ENCODE measurements at regions not wholly inside any gene's neighbourhood (a gene's known extent, or its start where the extent isn't known, plus 50 kb on each side); places are given as distances from the start of the nearest gene placed in this dataset.

DNA sequence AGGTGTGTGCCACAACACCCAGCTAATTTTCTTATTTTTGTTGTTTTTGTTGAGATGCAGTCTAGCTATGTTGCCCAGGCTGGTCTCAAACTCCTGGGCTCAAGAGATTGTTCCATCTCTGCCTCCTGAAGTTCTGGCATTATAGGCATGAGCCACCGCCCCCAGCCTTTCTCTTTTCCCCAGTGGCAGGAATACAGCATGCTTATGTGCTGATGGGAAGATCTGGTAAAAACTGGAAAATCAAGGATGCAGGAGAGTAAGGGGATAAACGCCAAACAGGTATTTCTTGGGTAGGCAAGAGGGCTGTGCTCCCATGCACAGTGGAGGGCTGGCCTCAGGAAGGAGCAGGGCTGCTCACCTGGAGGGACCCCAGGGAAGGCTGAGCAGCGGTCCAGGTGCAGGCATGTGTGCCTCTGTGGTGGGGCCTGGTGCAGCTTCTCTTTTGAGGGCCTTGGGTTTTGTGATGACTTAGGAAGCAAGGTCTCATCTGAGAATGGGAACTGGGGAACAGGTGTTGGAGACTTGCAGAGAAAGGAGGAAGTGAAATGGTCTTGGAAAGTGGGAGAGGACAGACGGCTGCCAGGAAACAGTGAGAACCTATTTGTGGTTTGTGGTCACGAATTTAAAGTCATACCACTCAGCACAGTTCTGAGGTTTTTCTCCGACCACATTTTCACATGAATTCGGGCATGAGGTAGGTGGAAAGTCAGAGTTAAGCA lies 106.5 kb downstream of the TEX26 start:
- Histone ChIP-seq H3K9me2 (ENCODE audit: insufficient read depth) (0 out of 2 replicates have a peak, but pooled peaks cover 7% of the 10 kb centered on the region), H3K4me2 (no peak overlapping the region), H2AFZ (no peak overlapping the region), H3K79me2 (replicated peaks; ENCODE audit: insufficient read depth) (no peaks in the 10 kb centered on the region), H3K36me3 (ENCODE audit: insufficient read depth) (no peaks in the 10 kb centered on the region), H3F3A (replicated peaks; ENCODE audit: low read depth) (no peaks in the 10 kb centered on the region), H3K4me3 (no peak overlapping the region), H3K27me3 (ENCODE audit: insufficient read depth) (no peaks in the 10 kb centered on the region), H4K20me1 (replicated peaks; ENCODE audit: insufficient read depth) (no peaks in the 10 kb centered on the region), H3K4me1 (ENCODE audit: insufficient read depth) (no peaks in the 10 kb centered on the region), H3K27ac (ENCODE audit: low read depth) (no peak overlapping the region)
- DNase-seq (ENCODE audit: low spot score) (no peak), ATAC-seq (no peak)
- no peak overlapping the region; the same call in 1 of the 2 replicates for H3K27ac Mint-ChIP-seq
- H3K9me3 Mint-ChIP-seq = no peaks in the 10 kb centered on the region
- H3K4me3 Mint-ChIP-seq = no peak overlapping the region
- H3K4me1 Mint-ChIP-seq = no peaks in the 10 kb centered on the region; the same call in 2 of the 3 replicates
- H3K27me3 Mint-ChIP-seq (ENCODE audit: insufficient read depth, low read depth, poor library complexity) = peaks cover 5% of the 10 kb centered on the region
- no peaks in the 10 kb centered on the region for H3K36me3 Mint-ChIP-seq (ENCODE audit: low read depth)
- TF ChIP-seq EZH2 (IDR thresholded peaks at IDR 0.05; ENCODE audit: low read depth, unreplicated experiment) = no peak
- no peak for TF ChIP-seq ZNF114 (CRISPR knock-in tag; IDR thresholded peaks at IDR 0.05)
- TF ChIP-seq ZNF331 (CRISPR knock-in tag; IDR thresholded peaks at IDR 0.05; ENCODE audit: low read depth) = no peak
- TF ChIP-seq CREB1 (CRISPR knock-in tag; IDR thresholded peaks at IDR 0.05; ENCODE audit: low read depth) = no peak
- no peak for TF ChIP-seq STAT1 (IDR thresholded peaks at IDR 0.05; ENCODE audit: unreplicated experiment)
- TF ChIP-seq JUNB (IDR thresholded peaks at IDR 0.05; ENCODE audit: unreplicated experiment) = no peak
- TF ChIP-seq, protein P1, sequence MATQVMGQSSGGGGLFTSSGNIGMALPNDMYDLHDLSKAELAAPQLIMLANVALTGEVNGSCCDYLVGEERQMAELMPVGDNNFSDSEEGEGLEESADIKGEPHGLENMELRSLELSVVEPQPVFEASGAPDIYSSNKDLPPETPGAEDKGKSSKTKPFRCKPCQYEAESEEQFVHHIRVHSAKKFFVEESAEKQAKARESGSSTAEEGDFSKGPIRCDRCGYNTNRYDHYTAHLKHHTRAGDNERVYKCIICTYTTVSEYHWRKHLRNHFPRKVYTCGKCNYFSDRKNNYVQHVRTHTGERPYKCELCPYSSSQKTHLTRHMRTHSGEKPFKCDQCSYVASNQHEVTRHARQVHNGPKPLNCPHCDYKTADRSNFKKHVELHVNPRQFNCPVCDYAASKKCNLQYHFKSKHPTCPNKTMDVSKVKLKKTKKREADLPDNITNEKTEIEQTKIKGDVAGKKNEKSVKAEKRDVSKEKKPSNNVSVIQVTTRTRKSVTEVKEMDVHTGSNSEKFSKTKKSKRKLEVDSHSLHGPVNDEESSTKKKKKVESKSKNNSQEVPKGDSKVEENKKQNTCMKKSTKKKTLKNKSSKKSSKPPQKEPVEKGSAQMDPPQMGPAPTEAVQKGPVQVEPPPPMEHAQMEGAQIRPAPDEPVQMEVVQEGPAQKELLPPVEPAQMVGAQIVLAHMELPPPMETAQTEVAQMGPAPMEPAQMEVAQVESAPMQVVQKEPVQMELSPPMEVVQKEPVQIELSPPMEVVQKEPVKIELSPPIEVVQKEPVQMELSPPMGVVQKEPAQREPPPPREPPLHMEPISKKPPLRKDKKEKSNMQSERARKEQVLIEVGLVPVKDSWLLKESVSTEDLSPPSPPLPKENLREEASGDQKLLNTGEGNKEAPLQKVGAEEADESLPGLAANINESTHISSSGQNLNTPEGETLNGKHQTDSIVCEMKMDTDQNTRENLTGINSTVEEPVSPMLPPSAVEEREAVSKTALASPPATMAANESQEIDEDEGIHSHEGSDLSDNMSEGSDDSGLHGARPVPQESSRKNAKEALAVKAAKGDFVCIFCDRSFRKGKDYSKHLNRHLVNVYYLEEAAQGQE (IDR thresholded peaks at IDR 0.05; ENCODE audit: unreplicated experiment) = no peak
- TF ChIP-seq POLR2AphosphoS5 (IDR thresholded peaks at IDR 0.05; ENCODE audit: low read depth) = no peak
- TF ChIP-seq, protein P2, sequence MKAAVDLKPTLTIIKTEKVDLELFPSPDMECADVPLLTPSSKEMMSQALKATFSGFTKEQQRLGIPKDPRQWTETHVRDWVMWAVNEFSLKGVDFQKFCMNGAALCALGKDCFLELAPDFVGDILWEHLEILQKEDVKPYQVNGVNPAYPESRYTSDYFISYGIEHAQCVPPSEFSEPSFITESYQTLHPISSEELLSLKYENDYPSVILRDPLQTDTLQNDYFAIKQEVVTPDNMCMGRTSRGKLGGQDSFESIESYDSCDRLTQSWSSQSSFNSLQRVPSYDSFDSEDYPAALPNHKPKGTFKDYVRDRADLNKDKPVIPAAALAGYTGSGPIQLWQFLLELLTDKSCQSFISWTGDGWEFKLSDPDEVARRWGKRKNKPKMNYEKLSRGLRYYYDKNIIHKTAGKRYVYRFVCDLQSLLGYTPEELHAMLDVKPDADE (IDR thresholded peaks at IDR 0.05) = no peak

DNA sequence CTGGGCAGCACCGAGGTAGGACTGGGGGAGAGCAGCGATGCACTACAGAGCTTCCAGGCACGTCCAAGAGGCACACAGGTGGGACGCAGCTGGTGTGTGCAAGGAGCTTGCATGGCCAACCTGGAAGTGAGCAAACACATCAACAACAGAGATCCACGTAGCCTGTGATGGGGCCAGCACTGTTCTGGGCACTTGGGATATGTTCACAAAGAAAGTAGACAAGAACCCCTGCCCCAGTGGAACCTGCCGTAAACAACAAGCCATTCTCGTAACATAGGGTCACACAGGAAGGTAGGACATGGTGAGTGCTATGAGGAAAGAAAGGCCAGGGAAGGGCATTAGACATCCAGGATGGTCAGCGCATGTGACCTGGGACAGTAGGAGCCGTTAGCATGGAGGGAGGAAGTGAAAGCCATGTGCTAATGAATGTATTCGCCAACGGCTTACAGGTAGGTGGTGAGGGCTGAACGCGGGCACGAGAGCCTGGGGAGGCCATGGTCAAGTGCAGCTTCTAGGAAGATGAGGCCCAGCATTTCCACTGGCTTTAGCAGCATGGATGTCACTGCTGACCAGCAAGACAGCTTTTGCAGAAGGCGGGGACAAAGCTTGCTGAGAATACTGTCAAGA lies 105.5 kb downstream of the TEX26 start:
- H3K27ac Mint-ChIP-seq = no peak overlapping the region
- Histone ChIP-seq H3K4me2 (no peak overlapping the region), H3K9me2 (ENCODE audit: insufficient read depth) (0 out of 2 replicates have a peak, but pooled peaks cover 9% of the 10 kb centered on the region), H3F3A (replicated peaks; ENCODE audit: low read depth) (no peaks in the 10 kb centered on the region), H3K36me3 (ENCODE audit: insufficient read depth) (no peaks in the 10 kb centered on the region), H3K27ac (ENCODE audit: low read depth) (no peak overlapping the region), H3K79me2 (replicated peaks; ENCODE audit: insufficient read depth) (no peaks in the 10 kb centered on the region), H3K4me1 (ENCODE audit: insufficient read depth) (no peaks in the 10 kb centered on the region), H3K4me3 (no peak overlapping the region), H4K20me1 (replicated peaks; ENCODE audit: insufficient read depth) (no peaks in the 10 kb centered on the region), H3K27me3 (ENCODE audit: insufficient read depth) (no peaks in the 10 kb centered on the region), H2AFZ (no peak overlapping the region)
- ATAC-seq (no peak), DNase-seq (ENCODE audit: low spot score) (no peak)
- no peak for TF ChIP-seq EZH2phosphoT487 (IDR thresholded peaks at IDR 0.05; ENCODE audit: unreplicated experiment)
- TF ChIP-seq, protein P3, sequence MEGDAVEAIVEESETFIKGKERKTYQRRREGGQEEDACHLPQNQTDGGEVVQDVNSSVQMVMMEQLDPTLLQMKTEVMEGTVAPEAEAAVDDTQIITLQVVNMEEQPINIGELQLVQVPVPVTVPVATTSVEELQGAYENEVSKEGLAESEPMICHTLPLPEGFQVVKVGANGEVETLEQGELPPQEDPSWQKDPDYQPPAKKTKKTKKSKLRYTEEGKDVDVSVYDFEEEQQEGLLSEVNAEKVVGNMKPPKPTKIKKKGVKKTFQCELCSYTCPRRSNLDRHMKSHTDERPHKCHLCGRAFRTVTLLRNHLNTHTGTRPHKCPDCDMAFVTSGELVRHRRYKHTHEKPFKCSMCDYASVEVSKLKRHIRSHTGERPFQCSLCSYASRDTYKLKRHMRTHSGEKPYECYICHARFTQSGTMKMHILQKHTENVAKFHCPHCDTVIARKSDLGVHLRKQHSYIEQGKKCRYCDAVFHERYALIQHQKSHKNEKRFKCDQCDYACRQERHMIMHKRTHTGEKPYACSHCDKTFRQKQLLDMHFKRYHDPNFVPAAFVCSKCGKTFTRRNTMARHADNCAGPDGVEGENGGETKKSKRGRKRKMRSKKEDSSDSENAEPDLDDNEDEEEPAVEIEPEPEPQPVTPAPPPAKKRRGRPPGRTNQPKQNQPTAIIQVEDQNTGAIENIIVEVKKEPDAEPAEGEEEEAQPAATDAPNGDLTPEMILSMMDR (conservative IDR thresholded peaks at IDR 0.05; ENCODE audit: low read depth in 2 of 2) = no peak
- no peak for TF ChIP-seq CREB1 (CRISPR knock-in tag; IDR thresholded peaks at IDR 0.05; ENCODE audit: low read depth)
- TF ChIP-seq, protein P1 (IDR thresholded peaks at IDR 0.05; ENCODE audit: unreplicated experiment) = no peak
- TF ChIP-seq EZH2 (IDR thresholded peaks at IDR 0.05; ENCODE audit: low read depth, unreplicated experiment) = no peak
- no peak for TF ChIP-seq JUNB (IDR thresholded peaks at IDR 0.05; ENCODE audit: unreplicated experiment)
- H3K36me3 Mint-ChIP-seq (ENCODE audit: low read depth) = no peaks in the 10 kb centered on the region
- no peaks in the 10 kb centered on the region for H3K27me3 Mint-ChIP-seq (ENCODE audit: insufficient read depth, low read depth, poor library complexity)
- H3K4me3 Mint-ChIP-seq = no peak overlapping the region
- H3K4me1 Mint-ChIP-seq = no peaks in the 10 kb centered on the region; the same call in 2 of the 3 replicates
- no peaks in the 10 kb centered on the region for H3K9me3 Mint-ChIP-seq
